Loucy (cell line): ENCODE measurements at regions not wholly inside any gene's neighbourhood (a gene's known extent, or its start where the extent isn't known, plus 50 kb on each side); places are given as distances from the start of the nearest gene placed in this dataset.

Experiments used
- H2AFZ ChIP-seq: fragments of 200-600 bp; sonication (generic); 2 replicates; pipeline ENCODE4 v1.6.0; 2016; ENCODE audit warnings: antibody characterized with exemption, mild to moderate bottlenecking, low read length, moderate library complexity
- H3F3A ChIP-seq: fragments of 200-600 bp; 2 replicates; pipeline ENCODE4 v1.6.0; 2016; ENCODE audit warnings: antibody characterized with exemption, low read depth, mild to moderate bottlenecking
- H3K27me3 ChIP-seq: fragments of 200-600 bp; sonication (generic); 2 replicates; pipeline ENCODE4 v1.6.1; 2014; ENCODE audit warnings: low read length, mild to moderate bottlenecking; ENCODE audit not compliant: insufficient read depth, poor library complexity, severe bottlenecking
- H3K36me3 ChIP-seq: fragments of 200-600 bp; sonication (generic); 2 replicates; pipeline ENCODE4 v1.6.1; 2016; ENCODE audit warnings: low read length; ENCODE audit not compliant: insufficient read depth
- H3K4me1 ChIP-seq: fragments of 200-600 bp; sonication (generic); 2 replicates; pipeline ENCODE4 v1.5.1; 2014; ENCODE audit warnings: low read length, mild to moderate bottlenecking; ENCODE audit not compliant: insufficient read depth, poor library complexity, severe bottlenecking
- H3K4me2 ChIP-seq: fragments of 200-600 bp; sonication (generic); 2 replicates; pipeline ENCODE4 v1.6.0; 2014; ENCODE audit warnings: antibody characterized with exemption, low read length, low read depth, mild to moderate bottlenecking; ENCODE audit not compliant: poor library complexity, severe bottlenecking
- H3K4me3 ChIP-seq: fragments of 200-600 bp; sonication (generic); 2 replicates; pipeline ENCODE4 v1.5.1; 2014; ENCODE audit warnings: low read length, mild to moderate bottlenecking, mixed read lengths; ENCODE audit not compliant: poor library complexity, severe bottlenecking
- H3K79me2 ChIP-seq: fragments of 200-600 bp; sonication (generic); 2 replicates; pipeline ENCODE4 v1.6.1; 2014; ENCODE audit warnings: low read length; ENCODE audit not compliant: insufficient read depth
- H3K9ac ChIP-seq: fragments of 200-600 bp; sonication (generic); 2 replicates; pipeline ENCODE4 v1.6.0; 2014; ENCODE audit warnings: mild to moderate bottlenecking, low read depth, low read length, moderate library complexity; ENCODE audit not compliant: poor library complexity, severe bottlenecking
- H3K9me2 ChIP-seq: fragments of 200-600 bp; sonication (generic); replicated peaks from 2 replicates; pipeline ENCODE4 v1.6.1; 2016; ENCODE audit warnings: low read depth, low read length, mixed read lengths
- H3K9me3 ChIP-seq: fragments of 200-600 bp; sonication (generic); 2 replicates; pipeline ENCODE4 v1.6.1; 2014; ENCODE audit warnings: mild to moderate bottlenecking, antibody characterized with exemption, low read length, low read depth; ENCODE audit not compliant: insufficient read depth
- H4K20me1 ChIP-seq: fragments of 200-600 bp; sonication (generic); 2 replicates; pipeline ENCODE4 v1.6.0; 2014; ENCODE audit warnings: antibody characterized with exemption, low read length, mild to moderate bottlenecking; ENCODE audit not compliant: insufficient read depth, poor library complexity, severe bottlenecking
- CTCF ChIP-seq: fragments of 200-600 bp; sonication (generic); conservative IDR thresholded peaks from 2 replicates; pipeline ENCODE4 v1.5.1; 2014; ENCODE audit warnings: mild to moderate bottlenecking, antibody characterized with exemption, low read length
- EZH2phosphoT487 ChIP-seq: fragments of 200-600 bp; IDR thresholded peaks from 2 replicates; pipeline ENCODE4 v1.6.1; 2018; ENCODE audit warnings: antibody characterized with exemption, mild to moderate bottlenecking, moderate library complexity, borderline replicate concordance

- no peak overlapping the region for H3K9ac ChIP-seq
- H3K79me2 ChIP-seq = no peaks in the 10 kb centered on the region
- H3K9me3 ChIP-seq = no peaks in the 10 kb centered on the region
- H3K4me2 ChIP-seq = no peak overlapping the region
- no peaks in the 10 kb centered on the region for H3K27me3 ChIP-seq
- no peaks in the 10 kb centered on the region for H3K36me3 ChIP-seq
- H3K4me1 ChIP-seq = no peaks in the 10 kb centered on the region
- TF ChIP-seq CTCF = no peak
- no peak for TF ChIP-seq EZH2phosphoT487
- no peaks in the 10 kb centered on the region for H3F3A ChIP-seq
- no peak overlapping the region for H3K4me3 ChIP-seq
- no peak overlapping the region for H2AFZ ChIP-seq
- no peaks in the 10 kb centered on the region for H3K9me2 ChIP-seq
- no peaks in the 10 kb centered on the region for H4K20me1 ChIP-seq
Measured at GRCh38 chr18:75582940-75583339, 155.4 kb upstream of the SMIM21 start.

GRCh38 chr18:75582406-75582821, 154.9 kb upstream of the SMIM21 start:
- Histone ChIP-seq H4K20me1 (no peaks in the 10 kb centered on the region), H3K4me1 (no peaks in the 10 kb centered on the region), H3K4me3 (no peak overlapping the region), H3K9me2 (no peaks in the 10 kb centered on the region), H3F3A (no peaks in the 10 kb centered on the region), H3K4me2 (no peak overlapping the region), H2AFZ (no peak overlapping the region), H3K36me3 (no peaks in the 10 kb centered on the region), H3K9me3 (no peaks in the 10 kb centered on the region), H3K27me3 (no peaks in the 10 kb centered on the region), H3K79me2 (no peaks in the 10 kb centered on the region), H3K9ac (no peak overlapping the region)
- no peak for TF ChIP-seq EZH2phosphoT487
- TF ChIP-seq CTCF = no peak

GRCh38 chr18:75581336-75582131, 154.0 kb upstream of the SMIM21 start:
- Histone ChIP-seq H3K4me2 (no peak overlapping the region), H3K36me3 (no peaks in the 10 kb centered on the region), H3K79me2 (no peaks in the 10 kb centered on the region), H3K4me3 (no peak overlapping the region), H3F3A (no peaks in the 10 kb centered on the region), H3K27me3 (no peaks in the 10 kb centered on the region), H4K20me1 (no peaks in the 10 kb centered on the region), H3K9me2 (no peaks in the 10 kb centered on the region), H2AFZ (no peak overlapping the region), H3K9me3 (no peaks in the 10 kb centered on the region), H3K4me1 (no peaks in the 10 kb centered on the region), H3K9ac (no peak overlapping the region)
- no peak for TF ChIP-seq EZH2phosphoT487
- no peak for TF ChIP-seq CTCF
